H1 (cell line): ENCODE measurements at regions not wholly inside any gene's neighbourhood (a gene's known extent, or its start where the extent isn't known, plus 50 kb on each side); places are given as distances from the start of the nearest gene placed in this dataset.

ENCODE experiments used
- RAD21 ChIP-seq, 2 experiments: IDR thresholded peaks in 1 of 2; conservative IDR thresholded peaks in 1 of 2; 2 replicates each; pipeline ENCODE4 v1.6.1; 2011; ENCODE audit warnings: low read depth in 2 of 2, low read length in 2 of 2, improper control_type of control experiment in 1 of 2, inconsistent platforms in 1 of 2, mild to moderate bottlenecking in 1 of 2, moderate library complexity in 1 of 2

GRCh38 chr6:11891547-11891946 lies 112.9 kb upstream of the ADTRP start (continued):
- no peak for TF ChIP-seq RAD21 (IDR thresholded peaks at IDR 0.05 in 1 of 2, conservative IDR thresholded peaks at IDR 0.05 in 1 of 2; ENCODE audit: low read depth in 2 of 2, low read length in 2 of 2)
